ENCODE measurements at regions not wholly inside any gene's neighbourhood (a gene's known extent, or its start where the extent isn't known, plus 50 kb on each side); places are given as distances from the start of the nearest gene placed in this dataset.

- no peak overlapping the region for H3K4me3 ChIP-seq
- 69 to 74% methylated on average over 2 of the region's 2 CpGs for WGBS, 2 donors
- TF ChIP-seq POLR2A (IDR thresholded peaks at IDR 0.05) (no peak), EP300 (IDR thresholded peaks at IDR 0.05) (no peak), POLR2AphosphoS5 (IDR thresholded peaks at IDR 0.05) (no peak)
- TF ChIP-seq, protein P1, sequence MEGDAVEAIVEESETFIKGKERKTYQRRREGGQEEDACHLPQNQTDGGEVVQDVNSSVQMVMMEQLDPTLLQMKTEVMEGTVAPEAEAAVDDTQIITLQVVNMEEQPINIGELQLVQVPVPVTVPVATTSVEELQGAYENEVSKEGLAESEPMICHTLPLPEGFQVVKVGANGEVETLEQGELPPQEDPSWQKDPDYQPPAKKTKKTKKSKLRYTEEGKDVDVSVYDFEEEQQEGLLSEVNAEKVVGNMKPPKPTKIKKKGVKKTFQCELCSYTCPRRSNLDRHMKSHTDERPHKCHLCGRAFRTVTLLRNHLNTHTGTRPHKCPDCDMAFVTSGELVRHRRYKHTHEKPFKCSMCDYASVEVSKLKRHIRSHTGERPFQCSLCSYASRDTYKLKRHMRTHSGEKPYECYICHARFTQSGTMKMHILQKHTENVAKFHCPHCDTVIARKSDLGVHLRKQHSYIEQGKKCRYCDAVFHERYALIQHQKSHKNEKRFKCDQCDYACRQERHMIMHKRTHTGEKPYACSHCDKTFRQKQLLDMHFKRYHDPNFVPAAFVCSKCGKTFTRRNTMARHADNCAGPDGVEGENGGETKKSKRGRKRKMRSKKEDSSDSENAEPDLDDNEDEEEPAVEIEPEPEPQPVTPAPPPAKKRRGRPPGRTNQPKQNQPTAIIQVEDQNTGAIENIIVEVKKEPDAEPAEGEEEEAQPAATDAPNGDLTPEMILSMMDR (IDR thresholded peaks at IDR 0.05): no peak
- H3K9me3 ChIP-seq: no peaks in the 10 kb centered on the region
- no peak for ATAC-seq (ENCODE audit: low FRiP score in 2 of 2)
- H3K36me3 ChIP-seq: no peaks in the 10 kb centered on the region
- no peaks in the 10 kb centered on the region for H3K27me3 ChIP-seq
- H3K27ac ChIP-seq: no peak overlapping the region
- DNase-seq: peak in 1 of 2 donors; percentile 22
- no peaks in the 10 kb centered on the region for H3K4me1 ChIP-seq
Measured at GRCh38 chr4:54607067-54607466, 50.7 kb upstream of the KIT start.

DNA sequence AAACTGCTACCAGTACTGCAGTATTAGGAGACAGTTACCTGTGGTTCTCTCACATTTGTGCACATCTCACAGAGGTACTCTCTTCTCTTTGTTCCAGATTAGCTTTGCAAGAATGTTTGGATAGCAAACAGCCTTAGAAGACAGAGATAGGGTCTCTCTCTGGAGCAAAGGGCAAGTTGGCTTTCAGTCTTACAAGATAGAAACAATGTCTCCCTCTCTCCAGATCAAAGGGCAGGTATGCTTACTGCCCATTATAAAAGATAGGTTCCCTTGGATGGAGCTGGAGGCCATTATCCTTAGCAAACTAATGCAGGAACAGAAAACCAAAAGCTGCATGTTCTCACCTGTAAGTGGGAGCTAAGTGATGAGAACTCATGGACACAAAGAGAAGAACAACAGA is 50.2 kb upstream of the KIT start:
- no peaks in the 10 kb centered on the region for H3K36me3 ChIP-seq
- DNase-seq (no peak), ATAC-seq (ENCODE audit: low FRiP score in 2 of 2) (no peak)
- H3K27me3 ChIP-seq: no peaks in the 10 kb centered on the region
- no peaks in the 10 kb centered on the region for H3K9me3 ChIP-seq
- H3K4me3 ChIP-seq: no peak overlapping the region
- TF ChIP-seq POLR2A (IDR thresholded peaks at IDR 0.05): no peak
- TF ChIP-seq, protein P1 (IDR thresholded peaks at IDR 0.05): no peak
- no peak for TF ChIP-seq POLR2AphosphoS5 (IDR thresholded peaks at IDR 0.05)
- no peak for TF ChIP-seq EP300 (IDR thresholded peaks at IDR 0.05)
- H3K27ac ChIP-seq: no peak overlapping the region
- no peaks in the 10 kb centered on the region for H3K4me1 ChIP-seq

Measured in upper lobe of left lung (tissue), 6 donors.